Endodermal cell (in vitro differentiated cells): ENCODE measurements at regions not wholly inside any gene's neighbourhood (a gene's known extent, or its start where the extent isn't known, plus 50 kb on each side); places are given as distances from the start of the nearest gene placed in this dataset.

Experiments used
- DNase-seq: peaks from one replicate; pipeline ENCODE4 v3.0.0-alpha.2; 2017
- H3K27ac ChIP-seq: 2 replicates; pipeline ENCODE4 v1.5.1; 2013; ENCODE audit warnings: mild to moderate bottlenecking, low read depth, low read length, moderate library complexity
- H3K27me3 ChIP-seq: 2 replicates; pipeline ENCODE4 v1.6.1; 2013; ENCODE audit warnings: mild to moderate bottlenecking, low read length, moderate library complexity; ENCODE audit not compliant: insufficient read depth, control insufficient read depth, poor library complexity, severe bottlenecking
- H3K36me3 ChIP-seq: 2 replicates; pipeline ENCODE4 v1.7.0; 2013; ENCODE audit warnings: mild to moderate bottlenecking, low read length, moderate library complexity; ENCODE audit not compliant: control insufficient read depth, insufficient read depth
- H3K4me1 ChIP-seq: one replicate; pipeline ENCODE4 v1.7.0; 2013; ENCODE audit warnings: low read length; ENCODE audit not compliant: control insufficient read depth, insufficient read depth
- H3K4me3 ChIP-seq: 2 replicates; pipeline ENCODE4 v1.5.1; 2013; ENCODE audit warnings: mild to moderate bottlenecking, low read length, moderate library complexity
- H3K9ac ChIP-seq: 2 replicates; pipeline ENCODE4 v1.6.1; 2013; ENCODE audit warnings: mild to moderate bottlenecking, low read length, moderate library complexity; ENCODE audit not compliant: poor library complexity, severe bottlenecking; ENCODE audit errors: extremely low read depth
- H3K9me3 ChIP-seq: 2 replicates; pipeline ENCODE4 v1.6.1; 2013; ENCODE audit warnings: mild to moderate bottlenecking, low read length, moderate library complexity; ENCODE audit not compliant: control insufficient read depth
- H3K27ac Mint-ChIP-seq: 2 replicates; pipeline ENCODE4 v1.8.0; 2020; ENCODE audit warnings: mixed read lengths
- H3K27me3 Mint-ChIP-seq: 2 replicates; pipeline ENCODE4 v1.8.0; 2021; ENCODE audit warnings: mild to moderate bottlenecking, mixed read lengths; ENCODE audit not compliant: insufficient read depth
- H3K36me3 Mint-ChIP-seq: 2 replicates; pipeline ENCODE4 v1.8.0; 2020; ENCODE audit warnings: low read depth, mixed read lengths
- H3K4me1 Mint-ChIP-seq: 2 replicates; pipeline ENCODE4 v1.8.0; 2020; ENCODE audit warnings: mixed read lengths
- H3K4me3 Mint-ChIP-seq: 2 replicates; pipeline ENCODE4 v1.8.0; 2020; ENCODE audit warnings: mild to moderate bottlenecking, moderate library complexity, mixed read lengths
- H3K9me3 Mint-ChIP-seq: 2 replicates; pipeline ENCODE4 v1.8.0; 2020; ENCODE audit warnings: mild to moderate bottlenecking, mixed read lengths
- CTCF ChIP-seq: fragments of 200-600 bp; sonication (generic); conservative IDR thresholded peaks from 2 replicates; pipeline ENCODE4 v1.5.0; 2021; ENCODE audit warnings: antibody characterized with exemption, mild to moderate bottlenecking
- WGBS, 2 experiments: methylation state at CpG; one replicate each; pipeline versions ENCODE4 v1.1.5 to v1.1.7; 2013; ENCODE audit warnings: missing lambda C conversion rate in 2 of 2, mixed read lengths in 1 of 2; ENCODE audit not compliant: insufficient coverage in 1 of 2, insufficient read length in 1 of 2; 5-methylcytosine and 5-hydroxymethylcytosine counted together

GRCh38 chr7:57198801-57199200, 66.6 kb upstream of the ZNF479 start:
- WGBS, 2 experiments, result 80 to 89% methylated on average over 8 to 9 of the region's 9 CpGs
- Mint-ChIP-seq H3K27ac (no peak overlapping the region), H3K4me3 (no peak overlapping the region), H3K4me1 (no peaks in the 10 kb centered on the region), H3K9me3 (peaks cover 44% of the 10 kb centered on the region), H3K27me3 (no peaks in the 10 kb centered on the region), H3K36me3 (no peaks in the 10 kb centered on the region)
- Histone ChIP-seq H3K4me1 (no peaks in the 10 kb centered on the region), H3K9ac (no peak overlapping the region), H3K27me3 (no peaks in the 10 kb centered on the region), H3K27ac (no peak overlapping the region), H3K4me3 (no peak overlapping the region), H3K9me3 (peaks cover 22% of the 10 kb centered on the region), H3K36me3 (no peaks in the 10 kb centered on the region)
- DNase-seq, result no peak
- no peak for TF ChIP-seq CTCF

- Histone ChIP-seq H3K4me1 (no peaks in the 10 kb centered on the region), H3K9me3 (peaks cover 22% of the 10 kb centered on the region), H3K27ac (no peak overlapping the region), H3K9ac (no peak overlapping the region), H3K4me3 (no peak overlapping the region), H3K27me3 (no peaks in the 10 kb centered on the region), H3K36me3 (no peaks in the 10 kb centered on the region)
- no peak for TF ChIP-seq CTCF
- H3K27ac Mint-ChIP-seq, result no peak overlapping the region
- no peak for DNase-seq
- WGBS, 2 experiments, result 62 to 78% methylated on average over 5 to 7 of the region's 7 CpGs
- H3K4me1 Mint-ChIP-seq, result no peaks in the 10 kb centered on the region
- H3K27me3 Mint-ChIP-seq, result no peaks in the 10 kb centered on the region
- H3K4me3 Mint-ChIP-seq, result no peak overlapping the region
- no peaks in the 10 kb centered on the region for H3K36me3 Mint-ChIP-seq
- H3K9me3 Mint-ChIP-seq, result peaks cover 48% of the 10 kb centered on the region
Measured at GRCh38 chr7:57199252-57199651, 67.0 kb upstream of the ZNF479 start.

GRCh38 chr7:57201021-57201894, 69.0 kb upstream of the ZNF479 start:
- Mint-ChIP-seq H3K9me3 (peaks cover 68% of the 10 kb centered on the region), H3K4me3 (no peak overlapping the region), H3K4me1 (no peaks in the 10 kb centered on the region), H3K27ac (no peak overlapping the region), H3K27me3 (no peaks in the 10 kb centered on the region), H3K36me3 (no peaks in the 10 kb centered on the region)
- no peak overlapping the region for H3K27ac ChIP-seq
- no peaks in the 10 kb centered on the region for H3K4me1 ChIP-seq
- no peak for TF ChIP-seq CTCF
- no peak overlapping the region for H3K9ac ChIP-seq
- WGBS, 2 experiments, result 88 to 92% methylated on average over 6 to 14 of the region's 14 CpGs
- H3K27me3 ChIP-seq, result no peaks in the 10 kb centered on the region
- H3K9me3 ChIP-seq, result peaks cover 33% of the 10 kb centered on the region
- no peak for DNase-seq
- H3K4me3 ChIP-seq, result no peak overlapping the region
- H3K36me3 ChIP-seq, result no peaks in the 10 kb centered on the region
